Skeletal muscle tissue (tissue), 3 donors: ENCODE measurements at regions not wholly inside any gene's neighbourhood (a gene's known extent, or its start where the extent isn't known, plus 50 kb on each side); places are given as distances from the start of the nearest gene placed in this dataset.
"Not testable (repeated sequence)": the region's sequence is repeated elsewhere in the genome, so short reads cannot be mapped to it uniquely, and the experiment has no call there.

Experiments
- H3K27ac ChIP-seq: one replicate; pipeline ENCODE4 v1.7.0; 2013; ENCODE audit warnings: mild to moderate bottlenecking, low read depth, low read length, inconsistent platforms
- H3K27me3 ChIP-seq, 3 donors: one replicate each; pipeline ENCODE4 v1.7.0; 2013; ENCODE audit warnings: low read length in 3 of 3; ENCODE audit not compliant: control insufficient read depth in 3 of 3, insufficient read depth in 3 of 3
- H3K36me3 ChIP-seq, 3 donors: one replicate each; pipeline ENCODE4 v1.7.0; 2013; ENCODE audit warnings: low read length in 3 of 3; ENCODE audit not compliant: control insufficient read depth in 3 of 3, insufficient read depth in 3 of 3
- H3K4me1 ChIP-seq, 3 donors: one replicate each; pipeline ENCODE4 v1.7.0; 2013; ENCODE audit warnings: low read length in 3 of 3, mild to moderate bottlenecking in 3 of 3; ENCODE audit not compliant: control insufficient read depth in 3 of 3, insufficient read depth in 3 of 3
- H3K4me3 ChIP-seq, 3 donors: one replicate each; pipeline ENCODE4 v1.7.0; 2013; ENCODE audit warnings: low read length in 3 of 3
- H3K9ac ChIP-seq, 3 donors: one replicate each; pipeline ENCODE4 v1.7.0; 2013; ENCODE audit warnings: low read length in 3 of 3, mild to moderate bottlenecking in 3 of 3, moderate library complexity in 2 of 3, low read depth in 1 of 3
- H3K9me3 ChIP-seq, 3 donors: one replicate each; pipeline ENCODE4 v1.7.0; 2013; ENCODE audit warnings: low read length in 3 of 3; ENCODE audit not compliant: control insufficient read depth in 3 of 3
- donor health status: Osteomylitis.

GRCh38 chr5:117533051-117533670, 958.5 kb upstream of the SEMA6A start:
- H3K9me3 ChIP-seq, H3K4me3 ChIP-seq, H3K27me3 ChIP-seq, H3K4me1 ChIP-seq, H3K9ac ChIP-seq, H3K36me3 ChIP-seq, H3K27ac ChIP-seq: not testable (repeated sequence)

DNA sequence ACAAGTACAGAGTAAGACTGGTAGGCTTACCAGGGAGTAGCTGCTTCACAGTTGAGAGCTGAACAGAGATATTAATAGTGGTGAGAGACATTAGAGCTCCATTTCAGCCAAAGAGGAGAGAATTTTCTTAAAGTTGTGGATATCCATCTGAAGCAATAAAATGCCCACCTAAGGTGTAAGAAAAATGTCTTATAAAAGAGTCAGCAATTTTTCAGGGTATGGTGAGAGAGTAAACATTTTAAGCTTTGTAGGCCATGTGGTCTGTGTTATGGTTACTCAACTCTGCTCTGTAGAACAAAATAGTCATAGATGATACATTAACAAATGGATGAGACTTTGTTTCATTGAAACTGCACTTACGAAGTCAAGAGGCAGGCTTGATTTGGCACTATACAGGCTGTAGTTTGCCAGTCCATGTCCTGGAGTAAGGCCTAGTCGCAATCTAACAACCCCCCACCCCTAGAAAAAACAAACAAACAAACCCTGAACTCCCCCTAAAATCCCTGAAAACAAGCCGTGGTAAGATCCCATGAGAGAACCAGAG, 945.4 kb upstream of the SEMA6A start:
- H3K4me1 ChIP-seq = no peaks in the 10 kb centered on the region
- H3K9ac ChIP-seq = no peak overlapping the region
- H3K9me3 ChIP-seq = peaks cover 0 to 4% (median 0%) of the 10 kb centered on the region in 3 donors
- H3K36me3 ChIP-seq = no peaks in the 10 kb centered on the region
- H3K27me3 ChIP-seq = no peaks in the 10 kb centered on the region
- no peak overlapping the region for H3K4me3 ChIP-seq
- no peak overlapping the region for H3K27ac ChIP-seq

DNA sequence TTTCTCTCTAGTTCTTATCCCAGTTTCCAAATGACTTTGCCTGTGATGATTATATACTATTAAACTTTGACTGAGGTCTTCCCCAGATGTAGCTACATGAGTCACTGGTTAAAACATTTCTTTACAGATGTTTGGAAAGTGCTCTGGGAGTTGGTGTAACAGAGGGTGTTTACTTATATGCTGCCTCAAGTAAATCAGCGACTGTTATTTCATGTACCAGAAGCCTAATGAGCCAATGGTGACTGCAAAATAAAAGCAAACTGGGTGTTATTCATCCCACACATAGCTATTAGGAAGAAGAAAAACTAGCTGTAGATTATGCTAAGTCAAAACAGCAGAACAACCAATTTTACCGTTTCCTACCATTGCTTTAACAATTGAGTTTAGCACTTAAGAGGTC, 929.7 kb upstream of the SEMA6A start:
- Histone ChIP-seq H3K27ac (no peak overlapping the region), H3K9me3 (no peaks in the 10 kb centered on the region), H3K9ac (no peak overlapping the region), H3K36me3 (no peaks in the 10 kb centered on the region), H3K4me1 (no peaks in the 10 kb centered on the region), H3K4me3 (no peak overlapping the region), H3K27me3 (no peaks in the 10 kb centered on the region)

DNA sequence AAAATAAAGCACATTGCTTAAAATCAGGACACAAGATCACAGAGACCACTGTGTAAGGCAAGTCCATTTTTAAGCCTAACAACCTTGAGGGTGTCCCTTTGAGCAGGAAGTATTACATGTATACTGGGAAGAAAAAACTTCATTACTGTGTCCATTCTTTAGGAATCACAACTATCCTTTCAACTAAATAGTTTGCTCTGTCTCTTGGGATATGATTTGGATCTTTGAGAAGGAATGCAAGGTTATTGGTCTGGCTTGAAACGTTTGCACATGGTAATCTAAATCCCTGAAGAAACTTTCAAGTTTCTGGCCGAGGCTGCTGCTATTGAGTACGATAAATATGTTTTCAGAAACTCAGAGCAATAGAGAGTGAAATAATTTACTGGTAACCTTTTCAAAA, 923.0 kb upstream of the SEMA6A start:
- no peak overlapping the region for H3K27ac ChIP-seq
- H3K4me1 ChIP-seq = peaks cover 0 to 2% (median 0%) of the 10 kb centered on the region in 3 donors
- H3K27me3 ChIP-seq = no peaks in the 10 kb centered on the region
- H3K9me3 ChIP-seq = no peaks in the 10 kb centered on the region
- no peak overlapping the region for H3K9ac ChIP-seq
- H3K36me3 ChIP-seq = no peaks in the 10 kb centered on the region
- no peak overlapping the region for H3K4me3 ChIP-seq

- H3K4me3 ChIP-seq = no peak overlapping the region
- H3K9ac ChIP-seq = no peak overlapping the region
- peaks cover 0 to 2% (median 0%) of the 10 kb centered on the region in 3 donors for H3K4me1 ChIP-seq
- no peaks in the 10 kb centered on the region for H3K9me3 ChIP-seq
- no peak overlapping the region for H3K27ac ChIP-seq
- no peaks in the 10 kb centered on the region for H3K36me3 ChIP-seq
- H3K27me3 ChIP-seq = no peaks in the 10 kb centered on the region
These were observed 922.2 kb upstream of the SEMA6A start for GRCh38 chr5:117496801-117497200.

GRCh38 chr5:117494188-117494587, 919.6 kb upstream of the SEMA6A start:
- H3K36me3 ChIP-seq = no peaks in the 10 kb centered on the region
- peaks cover 0 to 2% (median 0%) of the 10 kb centered on the region in 3 donors for H3K4me1 ChIP-seq
- H3K27me3 ChIP-seq = no peaks in the 10 kb centered on the region
- H3K4me3 ChIP-seq = no peak overlapping the region
- no peaks in the 10 kb centered on the region for H3K9me3 ChIP-seq
- H3K9ac ChIP-seq = no peak overlapping the region
- no peak overlapping the region for H3K27ac ChIP-seq

DNA sequence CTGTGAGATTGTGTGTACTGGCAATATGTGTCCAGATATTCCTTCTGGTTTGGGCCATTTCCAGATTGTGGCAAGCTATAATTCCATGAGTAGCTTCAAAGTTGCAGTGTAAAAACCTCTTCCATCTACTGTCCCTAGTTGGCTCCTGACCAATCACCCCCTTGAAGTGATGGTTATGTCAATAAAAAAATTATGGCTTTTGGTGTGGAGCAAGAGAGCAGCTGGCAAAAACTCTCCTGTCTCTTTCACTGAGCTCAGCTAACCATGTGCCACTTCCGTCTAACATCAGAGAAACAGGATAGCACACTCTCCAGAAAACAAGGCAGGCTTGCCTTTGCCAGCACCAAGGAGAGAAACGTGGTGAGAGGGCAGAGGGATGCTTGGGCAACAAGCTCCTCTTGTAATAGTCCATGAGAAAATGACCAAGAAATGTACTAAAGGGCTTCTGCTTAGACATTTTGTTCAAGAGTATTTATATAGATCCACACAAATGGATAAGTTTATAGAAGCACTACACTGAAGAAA, 914.4 kb upstream of the SEMA6A start:
- Histone ChIP-seq H3K4me1 (no peaks in the 10 kb centered on the region), H3K4me3 (no peak overlapping the region), H3K36me3 (no peaks in the 10 kb centered on the region), H3K27me3 (no peaks in the 10 kb centered on the region), H3K27ac (no peak overlapping the region), H3K9me3 (no peaks in the 10 kb centered on the region), H3K9ac (no peak overlapping the region)

GRCh38 chr5:117487556-117487955, 912.9 kb upstream of the SEMA6A start:
- no peak overlapping the region for H3K27ac ChIP-seq
- H3K9me3 ChIP-seq = no peaks in the 10 kb centered on the region
- no peaks in the 10 kb centered on the region for H3K27me3 ChIP-seq
- H3K9ac ChIP-seq = no peak overlapping the region
- H3K4me3 ChIP-seq = no peak overlapping the region
- H3K4me1 ChIP-seq = no peaks in the 10 kb centered on the region
- no peaks in the 10 kb centered on the region for H3K36me3 ChIP-seq

GRCh38 chr5:117486879-117487391, 912.3 kb upstream of the SEMA6A start:
- H3K9ac ChIP-seq = no peak overlapping the region
- no peaks in the 10 kb centered on the region for H3K36me3 ChIP-seq
- no peaks in the 10 kb centered on the region for H3K4me1 ChIP-seq
- H3K27ac ChIP-seq = no peak overlapping the region
- H3K4me3 ChIP-seq = no peak overlapping the region
- no peaks in the 10 kb centered on the region for H3K9me3 ChIP-seq
- no peaks in the 10 kb centered on the region for H3K27me3 ChIP-seq

GRCh38 chr5:117486261-117486660, 911.6 kb upstream of the SEMA6A start:
- H3K9ac ChIP-seq = no peak overlapping the region
- no peak overlapping the region for H3K4me3 ChIP-seq
- no peak overlapping the region for H3K27ac ChIP-seq
- H3K36me3 ChIP-seq = no peaks in the 10 kb centered on the region
- H3K9me3 ChIP-seq = no peaks in the 10 kb centered on the region
- no peaks in the 10 kb centered on the region for H3K27me3 ChIP-seq
- H3K4me1 ChIP-seq = no peaks in the 10 kb centered on the region
